ENCODE measurements at regions not wholly inside any gene's neighbourhood (a gene's known extent, or its start where the extent isn't known, plus 50 kb on each side); places are given as distances from the start of the nearest gene placed in this dataset.

DNA sequence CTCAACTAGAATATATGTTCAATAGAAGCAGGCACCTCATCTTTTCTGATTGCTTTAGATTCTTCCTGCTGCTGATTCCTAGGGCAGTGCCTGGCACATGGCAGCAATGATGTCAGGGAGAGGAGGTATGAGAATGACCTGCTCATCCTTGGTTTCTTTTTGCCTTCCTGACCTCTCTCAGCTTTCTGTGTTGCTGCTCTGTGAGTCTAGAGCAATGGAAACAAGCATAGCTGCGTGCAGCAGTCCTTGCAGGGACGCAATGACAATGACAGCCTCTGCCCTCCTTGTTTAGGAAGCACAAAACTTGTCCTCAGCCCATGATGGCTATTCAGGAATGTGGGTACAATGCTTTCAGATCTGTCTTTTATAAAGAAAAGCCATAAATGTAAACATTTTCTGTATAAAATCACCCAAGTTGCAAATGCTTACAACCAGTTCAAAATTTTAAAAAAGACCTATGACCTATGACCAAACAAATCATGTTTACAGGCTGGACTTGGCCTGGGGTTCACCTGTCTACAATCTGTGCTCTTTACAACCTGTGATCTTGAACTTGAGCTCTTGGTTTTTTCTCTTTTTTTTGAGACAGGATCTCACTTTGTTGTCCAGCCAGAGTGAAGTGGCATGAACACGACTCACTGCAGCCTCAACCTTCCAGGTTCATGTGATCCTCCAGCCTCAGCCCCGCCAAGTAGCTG is 549.4 kb upstream of the ATP2B1 start:
- no peak for DNase-seq (ENCODE audit: low spot score)

GRCh38 chr12:90254796-90255195 is 546.2 kb upstream of the ATP2B1 start:
- no peak for DNase-seq (ENCODE audit: low spot score)

- peak; percentile 67 for DNase-seq (ENCODE audit: low spot score)
Measured at GRCh38 chr12:90253674-90254181, 545.1 kb upstream of the ATP2B1 start.

GRCh38 chr12:90253136-90253535 is 544.5 kb upstream of the ATP2B1 start:
- DNase-seq (ENCODE audit: low spot score) = no peak

GRCh38 chr12:90250766-90251165 is 542.1 kb upstream of the ATP2B1 start:
- DNase-seq (ENCODE audit: low spot score) = no peak

DNA sequence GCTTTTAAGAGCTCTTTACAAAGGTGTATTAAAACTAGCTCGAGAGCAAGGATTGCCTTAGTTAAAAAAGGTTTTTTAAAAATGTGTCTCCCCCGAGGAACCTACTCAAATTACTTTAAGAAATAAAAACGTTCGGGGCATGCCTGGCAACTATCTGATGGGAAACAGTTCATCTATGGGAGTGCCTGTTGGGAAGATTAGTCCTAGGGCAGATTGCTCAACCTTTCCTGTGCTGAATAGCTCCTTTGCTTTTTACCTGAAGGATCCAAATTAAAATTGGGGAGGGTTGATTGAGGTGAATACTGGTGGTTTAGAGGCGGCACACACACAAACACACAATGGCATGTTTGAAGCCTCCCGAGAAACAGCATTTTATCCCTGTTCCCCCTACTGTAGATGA is 541.4 kb upstream of the ATP2B1 start:
- DNase-seq (ENCODE audit: low spot score) = no peak

GRCh38 chr12:90246688-90247087 is 538.0 kb upstream of the ATP2B1 start:
- DNase-seq (ENCODE audit: low spot score) = no peak

DNA sequence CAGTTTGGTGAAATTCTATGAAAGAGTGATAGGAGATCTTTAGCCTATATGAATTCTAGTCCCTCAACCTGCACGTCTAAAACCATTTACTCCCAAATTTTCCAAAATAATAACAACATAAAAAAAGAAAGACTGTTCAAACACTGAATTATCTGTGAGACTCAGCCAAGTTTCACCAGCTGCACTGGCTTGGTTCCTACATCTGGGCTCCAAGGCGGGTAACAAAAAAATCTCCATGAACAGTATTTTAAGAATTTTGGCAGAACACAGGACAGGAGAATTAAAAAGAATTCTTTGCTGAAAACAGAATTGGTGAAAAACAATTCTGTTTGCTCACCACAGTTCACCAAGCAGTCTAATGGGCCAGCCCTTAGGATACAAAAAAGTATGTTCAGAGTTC is 536.8 kb upstream of the ATP2B1 start:
- DNase-seq (ENCODE audit: low spot score) = no peak

DNA sequence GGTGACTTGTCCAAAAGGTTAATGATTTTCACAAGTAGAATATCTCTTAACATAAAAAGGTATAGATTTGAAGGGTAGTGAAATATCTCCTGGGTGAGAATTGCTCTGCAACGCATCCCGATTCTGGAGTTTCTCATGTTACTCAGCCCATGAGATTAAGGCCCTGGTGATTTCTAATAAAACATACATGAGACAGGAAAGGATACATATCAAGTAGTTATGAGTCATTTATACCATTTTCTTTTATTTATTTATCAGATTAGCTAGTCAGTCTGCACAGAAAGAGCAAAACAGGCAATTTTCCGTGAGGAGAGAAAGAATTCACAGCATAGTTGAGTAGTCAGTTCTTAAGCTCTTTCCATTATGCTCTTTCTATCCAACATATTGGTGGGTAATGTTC is 535.6 kb upstream of the ATP2B1 start:
- DNase-seq (ENCODE audit: low spot score) = no peak

- DNase-seq (ENCODE audit: low spot score) = no peak
Measured at GRCh38 chr12:90243211-90243610, 534.6 kb upstream of the ATP2B1 start.

GRCh38 chr12:90239732-90240260 is 531.2 kb upstream of the ATP2B1 start:
- no peak for DNase-seq (ENCODE audit: low spot score)

- DNase-seq (ENCODE audit: low spot score) = no peak
Measured at GRCh38 chr12:90238663-90239271, 530.1 kb upstream of the ATP2B1 start.

GRCh38 chr12:90237841-90238240 is 529.2 kb upstream of the ATP2B1 start:
- no peak for DNase-seq (ENCODE audit: low spot score)

- DNase-seq (ENCODE audit: low spot score) = no peak
Measured at GRCh38 chr12:90235642-90236041, 527.0 kb upstream of the ATP2B1 start.

GRCh38 chr12:90234472-90234871 is 525.8 kb upstream of the ATP2B1 start:
- no peak for DNase-seq (ENCODE audit: low spot score)

DNA sequence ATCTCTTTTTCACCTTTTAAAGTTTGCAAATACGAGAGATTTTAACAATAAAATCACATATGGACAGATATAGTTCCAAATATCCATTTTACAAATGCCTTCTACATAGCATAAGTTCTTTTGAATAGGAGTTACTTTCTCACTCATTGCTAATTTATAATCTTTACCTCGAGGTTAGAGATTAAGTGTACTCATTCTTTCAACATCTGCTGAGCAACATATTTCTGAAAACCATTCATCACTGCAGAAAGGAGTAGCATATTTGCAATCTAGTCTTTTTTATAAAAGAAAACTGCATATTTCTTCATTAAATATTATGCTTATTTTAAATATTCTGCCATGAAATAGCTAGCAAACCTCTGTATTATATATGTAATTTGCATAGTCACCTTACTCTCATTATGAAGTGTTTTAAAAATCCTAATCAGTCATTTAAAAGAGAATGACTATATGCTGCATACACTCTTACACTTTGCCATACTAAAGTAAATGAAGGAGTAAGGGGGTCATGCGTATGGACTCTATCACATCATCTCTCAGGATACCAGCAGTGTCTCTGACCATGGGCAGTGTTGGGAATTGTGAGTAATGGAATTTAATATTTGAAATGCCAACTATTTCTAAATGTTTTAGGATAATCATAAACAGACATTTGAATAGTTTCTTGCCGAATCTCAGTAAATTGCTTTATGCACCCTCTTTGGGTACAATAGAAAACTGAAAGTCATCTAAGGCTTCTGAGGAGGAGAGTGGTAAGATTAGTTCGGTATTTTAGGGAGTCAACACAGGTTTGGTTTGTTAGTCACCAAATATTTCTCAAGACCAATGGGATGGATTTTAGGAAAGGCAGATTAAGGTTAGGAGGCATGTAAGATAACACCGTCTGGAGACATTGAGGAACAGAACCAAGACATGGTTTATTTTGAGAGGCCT is 524.8 kb upstream of the ATP2B1 start:
- no peak for DNase-seq (ENCODE audit: low spot score)

- no peak for DNase-seq (ENCODE audit: low spot score)
Measured at GRCh38 chr12:90229407-90230170, 521.0 kb upstream of the ATP2B1 start.

DNA sequence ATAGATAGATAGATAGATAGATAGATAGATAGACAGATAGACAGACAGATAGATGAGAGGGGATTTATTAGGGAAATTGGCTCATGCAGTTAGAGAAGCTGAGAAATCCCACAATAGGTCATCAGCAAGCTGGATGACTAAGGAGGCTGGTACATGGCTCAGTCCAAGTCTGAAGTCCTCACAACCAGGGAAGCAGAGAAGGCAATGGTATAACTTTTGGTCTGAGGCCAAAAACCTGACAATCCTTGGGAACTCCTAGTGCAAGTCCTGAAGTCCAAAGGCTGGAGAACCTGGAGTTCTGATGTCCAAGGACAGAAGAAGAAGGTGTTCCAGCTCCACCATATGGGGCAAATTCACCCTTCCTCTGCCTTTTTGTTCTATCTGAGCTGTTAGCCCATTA is 517.6 kb upstream of the ATP2B1 start:
- DNase-seq (ENCODE audit: low spot score) = no peak

GRCh38 chr12:90216815-90217214 is 508.2 kb upstream of the ATP2B1 start:
- no peak for DNase-seq (ENCODE audit: low spot score)

- DNase-seq (ENCODE audit: low spot score) = no peak
Measured at GRCh38 chr12:90216020-90216552, 507.4 kb upstream of the ATP2B1 start.

- no peak for DNase-seq (ENCODE audit: low spot score)
Measured at GRCh38 chr12:90211017-90211416, 502.4 kb upstream of the ATP2B1 start.
